AG09309 (cell line): ENCODE measurements at regions not wholly inside any gene's neighbourhood (a gene's known extent, or its start where the extent isn't known, plus 50 kb on each side); places are given as distances from the start of the nearest gene placed in this dataset.

ENCODE experiments used
- DNase-seq: peaks from one replicate; pipeline ENCODE4 v3.0.0-alpha.2; 2010; ENCODE audit warnings: low read depth
- H3K4me3 ChIP-seq: 2 replicates; pipeline ENCODE4 v1.5.1; 2011; ENCODE audit warnings: mild to moderate bottlenecking, low read depth, low read length, moderate library complexity; ENCODE audit not compliant: control insufficient read depth
- TF ChIP-seq, protein P1 (sequence below): IDR thresholded peaks from 2 replicates; pipeline ENCODE4 v1.5.1; 2011; ENCODE audit warnings: mild to moderate bottlenecking, low read depth, low read length, inconsistent platforms; ENCODE audit not compliant: insufficient read depth, control insufficient read depth; ENCODE audit errors: missing control alignments

DNA sequence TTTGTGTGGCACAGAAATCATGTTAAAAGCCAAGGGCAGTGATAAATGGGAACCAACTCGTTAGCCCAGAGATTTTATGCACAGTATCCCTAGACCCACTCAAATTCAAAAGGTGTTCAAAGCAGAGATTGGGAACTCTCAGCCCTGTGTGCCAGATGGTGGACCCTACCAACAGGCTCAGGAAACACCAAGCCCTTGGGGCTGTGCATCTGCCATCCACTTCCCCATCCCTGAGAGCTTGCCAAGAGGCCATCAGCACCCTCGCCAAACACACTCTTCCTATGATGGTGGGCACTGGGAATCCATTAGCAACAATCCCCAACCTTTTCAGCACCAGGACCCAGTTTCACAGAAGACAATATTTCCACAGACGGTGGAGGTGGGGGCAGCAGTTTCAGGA is 194.2 kb upstream of the NFIA start:
- TF ChIP-seq, protein P1, sequence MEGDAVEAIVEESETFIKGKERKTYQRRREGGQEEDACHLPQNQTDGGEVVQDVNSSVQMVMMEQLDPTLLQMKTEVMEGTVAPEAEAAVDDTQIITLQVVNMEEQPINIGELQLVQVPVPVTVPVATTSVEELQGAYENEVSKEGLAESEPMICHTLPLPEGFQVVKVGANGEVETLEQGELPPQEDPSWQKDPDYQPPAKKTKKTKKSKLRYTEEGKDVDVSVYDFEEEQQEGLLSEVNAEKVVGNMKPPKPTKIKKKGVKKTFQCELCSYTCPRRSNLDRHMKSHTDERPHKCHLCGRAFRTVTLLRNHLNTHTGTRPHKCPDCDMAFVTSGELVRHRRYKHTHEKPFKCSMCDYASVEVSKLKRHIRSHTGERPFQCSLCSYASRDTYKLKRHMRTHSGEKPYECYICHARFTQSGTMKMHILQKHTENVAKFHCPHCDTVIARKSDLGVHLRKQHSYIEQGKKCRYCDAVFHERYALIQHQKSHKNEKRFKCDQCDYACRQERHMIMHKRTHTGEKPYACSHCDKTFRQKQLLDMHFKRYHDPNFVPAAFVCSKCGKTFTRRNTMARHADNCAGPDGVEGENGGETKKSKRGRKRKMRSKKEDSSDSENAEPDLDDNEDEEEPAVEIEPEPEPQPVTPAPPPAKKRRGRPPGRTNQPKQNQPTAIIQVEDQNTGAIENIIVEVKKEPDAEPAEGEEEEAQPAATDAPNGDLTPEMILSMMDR, result no peak
- no peak overlapping the region for H3K4me3 ChIP-seq
- no peak for DNase-seq

DNA sequence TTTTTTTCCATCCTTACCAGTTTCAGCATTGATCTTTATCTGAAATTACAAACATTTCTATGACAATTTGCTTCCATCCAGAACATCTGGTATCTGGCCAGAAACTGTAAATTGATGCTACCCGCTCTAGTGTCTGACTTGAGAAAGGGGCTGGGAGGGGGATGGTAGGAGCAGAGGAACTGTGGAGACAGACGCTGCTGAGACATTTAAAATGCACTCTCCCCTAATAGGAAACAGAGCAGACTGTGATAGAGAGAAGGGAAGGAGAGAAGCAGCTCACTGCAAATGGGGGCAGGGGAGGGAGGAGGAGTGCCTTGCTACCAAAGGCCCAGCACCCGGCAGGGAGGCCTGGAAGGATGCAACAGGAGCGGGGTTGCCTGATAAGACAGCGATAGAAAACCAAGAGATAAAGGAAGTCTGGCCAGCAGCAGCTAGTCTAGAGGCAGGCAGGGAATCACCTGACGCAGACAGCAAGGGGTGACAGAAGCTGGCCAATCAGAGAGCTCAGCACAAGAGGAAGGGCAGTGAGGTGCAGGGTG is 195.5 kb upstream of the NFIA start:
- DNase-seq, result no peak
- TF ChIP-seq, protein P1, result no peak
- H3K4me3 ChIP-seq, result no peak overlapping the region

DNA sequence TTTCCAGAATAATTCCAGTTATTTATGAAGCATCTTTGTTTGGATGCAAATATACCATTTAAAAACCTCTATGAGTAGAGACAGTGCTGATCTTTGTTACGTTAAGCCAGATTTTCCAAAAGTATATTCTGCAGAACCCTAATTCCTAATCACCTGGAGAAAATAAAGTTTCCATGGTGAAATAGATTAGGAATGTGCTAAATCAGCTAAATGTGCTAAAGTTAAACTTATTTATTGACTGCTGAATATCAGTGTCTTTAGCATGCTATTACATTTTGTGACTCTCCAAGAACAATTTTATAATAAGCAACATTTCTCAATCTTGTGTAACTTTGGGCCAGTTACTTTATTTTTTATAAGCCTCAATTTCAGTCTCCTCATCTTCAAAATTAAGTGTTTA is 196.3 kb upstream of the NFIA start:
- no peak for DNase-seq
- H3K4me3 ChIP-seq, result no peak overlapping the region
- TF ChIP-seq, protein P1, result no peak

DNA sequence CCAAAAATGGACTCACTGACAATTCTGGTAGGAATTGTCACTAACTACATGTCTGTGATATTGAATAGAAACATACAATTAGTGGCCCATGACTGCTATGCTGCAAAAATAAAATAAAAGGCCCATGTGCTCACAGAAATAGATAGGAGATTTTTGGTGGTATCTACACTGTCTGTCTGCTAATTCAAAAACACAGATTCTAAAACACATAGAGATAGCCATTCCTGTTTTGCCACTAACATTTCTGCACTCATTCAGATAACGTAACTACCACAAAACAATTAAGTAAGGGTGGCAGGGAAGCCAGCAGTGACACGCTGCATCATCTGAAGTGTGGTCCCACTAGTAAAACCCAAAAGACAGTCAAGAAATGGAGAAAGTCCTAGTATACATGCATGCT is 202.2 kb upstream of the NFIA start:
- DNase-seq, result no peak
- no peak overlapping the region for H3K4me3 ChIP-seq
- TF ChIP-seq, protein P1, result no peak

DNA sequence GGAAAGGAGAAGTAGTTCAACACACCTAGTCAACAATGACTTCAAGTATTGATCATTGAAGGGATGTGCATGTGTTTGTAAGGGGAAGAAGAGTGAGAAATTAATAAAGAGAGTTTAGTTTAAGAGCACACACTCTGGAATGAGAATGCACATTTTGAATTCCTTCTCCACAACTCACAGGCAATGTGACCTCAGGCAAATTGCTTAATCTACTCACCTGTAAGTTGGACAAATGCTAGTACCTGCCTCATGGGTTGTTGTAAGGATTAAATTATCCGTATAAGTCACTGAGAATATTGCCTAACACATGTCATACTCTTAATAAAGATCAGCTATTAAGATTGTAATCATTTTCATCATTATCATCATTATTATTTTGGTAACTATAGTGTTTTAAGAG is 204.0 kb upstream of the NFIA start:
- DNase-seq, result no peak
- TF ChIP-seq, protein P1, result no peak
- no peak overlapping the region for H3K4me3 ChIP-seq

DNA sequence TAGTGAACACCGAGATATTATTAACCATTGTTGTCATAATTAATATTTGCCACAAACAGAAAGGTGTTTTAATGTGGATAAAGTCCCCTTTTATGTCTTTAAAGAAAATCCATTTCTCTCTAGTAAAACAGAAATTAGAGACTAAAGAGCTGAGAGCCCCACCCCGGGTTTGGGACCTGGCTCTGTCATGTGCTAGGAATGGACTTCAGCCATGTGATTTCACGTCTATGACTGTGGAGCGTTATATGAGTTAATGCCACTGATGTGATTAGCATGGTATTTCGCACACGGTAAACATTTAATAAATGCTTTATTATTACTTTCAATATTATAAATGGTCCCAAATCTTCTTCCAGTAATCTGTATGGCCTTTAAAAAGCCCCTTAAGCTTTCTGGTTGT is 205.0 kb upstream of the NFIA start:
- DNase-seq, result no peak
- TF ChIP-seq, protein P1, result no peak
- no peak overlapping the region for H3K4me3 ChIP-seq

DNA sequence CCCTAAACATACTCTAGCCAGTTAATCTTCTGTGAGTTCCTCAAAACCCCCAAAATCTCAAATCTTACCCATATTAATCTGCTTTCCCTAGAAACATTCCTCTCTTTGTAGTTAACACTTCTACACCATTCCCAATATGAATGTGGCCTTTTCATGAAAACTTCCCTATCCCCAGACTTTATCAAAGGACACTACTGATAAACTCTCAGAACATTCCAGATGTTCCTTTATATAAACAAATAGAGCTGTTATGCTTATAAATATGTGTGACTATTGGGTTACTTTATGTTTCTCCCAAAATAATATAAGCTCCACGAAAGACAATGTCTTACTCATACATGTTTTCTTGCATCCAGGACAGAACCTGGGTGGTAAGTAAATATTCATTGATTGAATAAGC is 205.4 kb upstream of the NFIA start:
- TF ChIP-seq, protein P1, result no peak
- DNase-seq, result no peak
- H3K4me3 ChIP-seq, result no peak overlapping the region
